NCI-H524 (cell line): ENCODE measurements at regions not wholly inside any gene's neighbourhood (a gene's known extent, or its start where the extent isn't known, plus 50 kb on each side); places are given as distances from the start of the nearest gene placed in this dataset.

Experiments used
- DNase-seq, 2 experiments: peaks; one replicate each; lab custom pipeline; 2025; lab: John Stamatoyannopoulos, UW

DNA sequence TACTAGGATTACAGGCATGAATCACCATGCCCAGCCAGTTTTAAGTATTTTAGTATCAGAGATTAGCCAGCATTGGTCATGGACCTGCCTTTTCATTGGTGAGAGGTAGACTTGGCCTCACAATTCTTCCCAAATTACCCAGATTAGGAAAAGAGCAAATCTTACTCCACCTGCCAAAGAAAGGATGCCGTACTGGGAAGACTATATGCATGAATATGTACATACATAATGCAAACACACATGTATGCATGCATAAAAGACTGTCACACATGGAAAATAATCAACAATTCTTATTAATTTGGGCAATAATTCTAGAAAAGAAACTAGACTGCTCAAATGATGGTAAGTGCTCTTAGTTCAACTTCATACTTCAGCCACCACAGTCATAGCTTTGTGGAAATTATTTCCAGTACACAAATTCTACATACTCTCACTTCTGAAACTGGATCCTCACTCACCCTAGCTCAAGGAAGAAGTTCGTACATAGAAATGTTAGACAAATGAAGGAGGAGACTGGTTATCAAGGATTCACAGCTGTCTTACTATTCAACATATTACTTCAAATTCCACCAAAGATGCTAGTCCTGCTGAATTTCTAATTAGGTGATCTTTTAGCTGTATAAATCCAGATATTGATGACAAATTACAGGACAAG lies 73.7 kb downstream of the MINAR2 start:
- no peak for DNase-seq

DNA sequence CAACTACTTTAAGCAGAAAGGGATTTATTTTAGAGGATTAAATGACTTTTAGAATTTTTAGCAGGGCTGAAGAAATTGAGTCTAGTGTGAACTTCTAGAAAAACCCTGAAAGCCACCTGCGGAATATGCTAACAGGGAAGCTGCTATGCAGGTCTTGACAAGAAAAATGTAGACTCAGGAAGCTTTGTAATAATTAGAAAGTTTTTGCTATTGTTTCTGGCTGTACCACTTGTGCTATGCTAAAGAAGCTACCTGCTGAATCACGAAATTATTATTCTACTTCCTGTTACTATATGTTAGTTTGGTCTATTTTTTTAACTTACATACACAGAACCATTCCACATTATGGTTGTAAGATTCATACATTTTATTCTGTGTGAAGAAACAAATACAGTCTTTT lies 74.0 kb upstream of the CHSY3 start:
- DNase-seq = no peak

DNA sequence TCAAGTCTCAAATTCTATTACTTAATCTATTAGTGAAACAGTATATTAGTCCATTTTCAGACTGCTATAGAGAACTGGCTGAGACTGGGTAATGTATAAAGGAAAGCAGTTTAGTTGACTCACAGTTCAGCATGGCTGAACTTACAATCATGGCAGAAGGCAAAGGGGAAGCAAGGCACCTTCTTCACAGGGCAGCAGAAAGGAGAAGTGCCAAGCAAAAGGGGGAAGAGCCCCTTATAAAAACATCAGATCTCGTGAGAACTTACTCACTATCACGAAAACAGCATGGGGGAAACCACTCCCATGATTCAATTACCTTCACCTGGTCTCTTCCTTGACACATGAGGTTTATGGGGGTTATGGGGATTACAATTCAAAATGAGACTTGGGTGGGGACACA lies 67.9 kb upstream of the CHSY3 start:
- DNase-seq = no peak

DNA sequence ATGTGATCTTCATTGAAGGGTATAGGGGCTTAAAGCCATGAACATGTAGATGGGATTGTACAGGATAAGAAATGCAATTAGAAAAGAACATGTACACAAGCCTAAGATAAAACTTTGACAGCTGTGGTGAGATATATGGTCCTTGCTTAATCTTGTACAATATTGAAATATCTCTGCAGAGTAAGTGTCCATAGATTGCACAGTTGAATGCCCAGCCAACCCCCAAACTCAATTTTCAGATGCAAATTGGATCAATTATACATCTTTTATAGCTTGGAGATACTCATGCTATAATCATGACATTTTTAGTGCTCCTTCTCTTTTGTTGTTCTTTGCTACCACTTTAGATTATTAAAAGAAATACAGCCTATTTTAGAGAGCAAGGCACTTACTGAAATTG lies 59.5 kb upstream of the CHSY3 start:
- DNase-seq = no peak

GRCh38 chr5:129852747-129853352 lies 51.4 kb upstream of the CHSY3 start:
- peak; percentile 50 to 60 for DNase-seq

DNA sequence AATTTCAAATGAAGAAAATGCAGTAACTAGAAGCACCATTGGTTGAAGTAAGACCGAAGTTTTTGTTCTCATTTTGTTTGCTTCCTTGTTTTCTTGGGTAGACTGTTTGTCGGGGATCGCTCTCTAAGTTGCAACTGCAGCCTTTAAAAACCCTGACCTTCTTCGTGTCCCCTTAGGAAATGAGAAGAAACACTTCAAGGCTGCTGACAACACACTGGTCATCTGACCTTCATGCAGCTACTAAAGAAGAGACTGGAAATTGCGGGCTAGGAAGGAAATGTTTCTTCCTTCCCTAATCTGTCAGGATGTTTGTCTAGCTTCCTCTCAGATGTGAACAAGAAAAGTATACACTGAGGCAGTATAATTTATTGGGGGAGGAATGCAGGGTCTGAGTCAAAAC lies 50.7 kb upstream of the CHSY3 start:
- no peak for DNase-seq
